PC-3 (cell line): ENCODE measurements at regions not wholly inside any gene's neighbourhood (a gene's known extent, or its start where the extent isn't known, plus 50 kb on each side); places are given as distances from the start of the nearest gene placed in this dataset.

Experiments
- ATAC-seq: fragments of 200-7000 bp; cut with Tn5 transposase; 2 replicates; pipeline ENCODE4 v1.9.1; 2020; ENCODE audit warnings: mild to moderate bottlenecking, moderate library complexity
- BruUV-seq: library from RNA; stranded (reverse); fragments of 400-500 nt; replicated peaks from 2 replicates; lab custom pipeline; 2021; lab: Mats Ljungman, UMichigan
- CTCF ChIA-PET: fragments of 300-600 bp; sonication (Branson Sonifier 250); formaldehyde crosslinking; loops from one replicate; lab custom pipeline; 2022; ENCODE audit warnings: antibody characterized with exemption; lab: Charles Lee
- POLR2A ChIA-PET: fragments of 300-600 bp; sonication (Branson Sonifier 250); formaldehyde crosslinking; loops from one replicate; lab custom pipeline; 2022; ENCODE audit warnings: antibody characterized with exemption; ENCODE audit not compliant: unreplicated experiment; lab: Charles Lee
- DNase-seq: peaks from one replicate; pipeline ENCODE4 v3.0.0-alpha.2; 2015
- H2AFZ ChIP-seq: fragments of 300-600 bp; sonication (generic); 2 replicates; pipeline ENCODE4 v1.6.0; 2016; ENCODE audit warnings: antibody characterized with exemption, low read length
- H3F3A ChIP-seq: fragments of 300-600 bp; sonication (generic); one replicate; pipeline ENCODE4 v1.6.0; 2017; ENCODE audit warnings: antibody characterized with exemption, low read length, control low read depth, mild to moderate bottlenecking; ENCODE audit not compliant: unreplicated experiment
- H3K27ac ChIP-seq: fragments of 300-600 bp; sonication (generic); 2 replicates; pipeline ENCODE4 v1.5.1; 2016; ENCODE audit warnings: mild to moderate bottlenecking, low read length
- H3K27me3 ChIP-seq: fragments of 300-600 bp; sonication (generic); 2 replicates; pipeline ENCODE4 v1.6.1; 2016; ENCODE audit warnings: low read length, mixed read lengths
- H3K36me3 ChIP-seq: fragments of 300-600 bp; sonication (generic); 2 replicates; pipeline ENCODE4 v1.6.1; 2016; ENCODE audit warnings: low read depth, mixed run types, low read length, mixed read lengths
- H3K4me1 ChIP-seq: fragments of 300-600 bp; sonication (generic); 2 replicates; pipeline ENCODE4 v1.5.1; 2016; ENCODE audit warnings: low read length; ENCODE audit not compliant: insufficient read depth
- H3K4me2 ChIP-seq: fragments of 300-600 bp; sonication (generic); 2 replicates; pipeline ENCODE4 v1.6.0; 2016; ENCODE audit warnings: low read length
- H3K4me3 ChIP-seq: fragments of 300-600 bp; sonication (generic); 2 replicates; pipeline ENCODE4 v1.5.1; 2016; ENCODE audit warnings: mild to moderate bottlenecking, low read length, mixed read lengths
- H3K79me2 ChIP-seq: fragments of 300-600 bp; sonication (generic); 2 replicates; pipeline ENCODE4 v1.6.1; 2017; ENCODE audit warnings: low read length, mixed read lengths
- H3K9ac ChIP-seq: fragments of 300-600 bp; sonication (generic); 2 replicates; pipeline ENCODE4 v1.6.0; 2016; ENCODE audit warnings: mild to moderate bottlenecking, low read length
- H3K9me2 ChIP-seq: fragments of 300-600 bp; sonication (generic); replicated peaks from 2 replicates; pipeline ENCODE4 v1.6.1; 2016; ENCODE audit warnings: mixed run types, low read length, mixed read lengths
- H3K9me3 ChIP-seq: fragments of 300-600 bp; sonication (generic); 2 replicates; pipeline ENCODE4 v1.6.1; 2016; ENCODE audit warnings: low read length, mixed read lengths
- H4K20me1 ChIP-seq: fragments of 300-600 bp; sonication (generic); 2 replicates; pipeline ENCODE4 v1.6.1; 2016; ENCODE audit warnings: low read length, mixed read lengths
- CTCF ChIP-seq: fragments of 300-600 bp; sonication (generic); conservative IDR thresholded peaks from 2 replicates; pipeline ENCODE4 v1.5.1; 2017; ENCODE audit warnings: antibody characterized with exemption, low read depth, mild to moderate bottlenecking, low read length
- EZH2phosphoT487 ChIP-seq: fragments of 300-600 bp; sonication (generic); IDR thresholded peaks from 2 replicates; pipeline ENCODE4 v1.6.1; 2018; ENCODE audit warnings: mild to moderate bottlenecking, antibody characterized with exemption, low read length, borderline replicate concordance
- intact Hi-C: fragments of 100-400 bp; cut with micrococcal nuclease; formaldehyde crosslinking; loops from 2 replicates; pipeline ENCODE4 v1.9.0; 2023

GRCh38 chr1:29786195-29786594 lies 549.9 kb downstream of the PTPRU start:
- Histone ChIP-seq H3K79me2 (no peaks in the 10 kb centered on the region), H3K27ac (no peak overlapping the region)
- CTCF ChIA-PET, result no interaction called here

GRCh38 chr1:29785554-29785953 lies 549.2 kb downstream of the PTPRU start:
- H3K9me3 ChIP-seq, result no peaks in the 10 kb centered on the region
- no peaks in the 10 kb centered on the region for H3K9me2 ChIP-seq
- H3K9ac ChIP-seq, result no peak overlapping the region
- H3K4me3 ChIP-seq, result no peak overlapping the region
- H3K36me3 ChIP-seq, result no peaks in the 10 kb centered on the region
- intact Hi-C loops, result no loop called here
- DNase-seq, result no peak
- H3K27me3 ChIP-seq, result peaks cover 21% of the 10 kb centered on the region; the same call in 1 of the 2 replicates
- H3F3A ChIP-seq, result no peaks in the 10 kb centered on the region
- H2AFZ ChIP-seq, result no peak overlapping the region
- H3K4me1 ChIP-seq, result peaks cover 19% of the 10 kb centered on the region
- ATAC-seq, result no peak
- BruUV-seq, result no TSS peak
- no peaks in the 10 kb centered on the region for H3K79me2 ChIP-seq
- no peaks in the 10 kb centered on the region for H4K20me1 ChIP-seq
- H3K4me2 ChIP-seq, result no peak overlapping the region
- POLR2A ChIA-PET, result no interaction called here
- CTCF ChIA-PET, result no interaction called here
- no peak overlapping the region for H3K27ac ChIP-seq
- no peak for TF ChIP-seq EZH2phosphoT487
- no peak for TF ChIP-seq CTCF

More at GRCh38 chr1:29786195-29786594, 549.9 kb downstream of the PTPRU start:
- POLR2A ChIA-PET, result no interaction called here
- ATAC-seq, result no peak
- Histone ChIP-seq H3K9ac (no peak overlapping the region), H3K27me3 (peaks cover 19% of the 10 kb centered on the region; the same call in 1 of the 2 replicates), H2AFZ (no peak overlapping the region), H3K9me3 (no peaks in the 10 kb centered on the region), H3K36me3 (no peaks in the 10 kb centered on the region), H3K4me3 (no peak overlapping the region), H3K4me2 (no peak overlapping the region), H3K9me2 (no peaks in the 10 kb centered on the region), H3K4me1 (peaks cover 19% of the 10 kb centered on the region), H3F3A (no peaks in the 10 kb centered on the region), H4K20me1 (no peaks in the 10 kb centered on the region)
- DNase-seq, result no peak
- no TSS peak for BruUV-seq
- no peak for TF ChIP-seq EZH2phosphoT487
- intact Hi-C loops, result no loop called here

GRCh38 chr1:29785137-29785527 lies 548.8 kb downstream of the PTPRU start:
- Histone ChIP-seq H3K9ac (no peak overlapping the region), H3K27me3 (peaks cover 21% of the 10 kb centered on the region; the same call in 1 of the 2 replicates), H3K36me3 (no peaks in the 10 kb centered on the region), H3K9me2 (no peaks in the 10 kb centered on the region), H2AFZ (no peak overlapping the region), H4K20me1 (no peaks in the 10 kb centered on the region), H3K4me2 (no peak overlapping the region), H3K9me3 (no peaks in the 10 kb centered on the region), H3K4me1 (peaks cover 18% of the 10 kb centered on the region), H3K79me2 (no peaks in the 10 kb centered on the region), H3F3A (no peaks in the 10 kb centered on the region), H3K27ac (no peak overlapping the region), H3K4me3 (no peak overlapping the region)
- no peak for DNase-seq
- CTCF ChIA-PET, result no interaction called here
- POLR2A ChIA-PET, result no interaction called here
- no peak for ATAC-seq
- TF ChIP-seq CTCF, result no peak
- no peak for TF ChIP-seq EZH2phosphoT487
- no TSS peak for BruUV-seq
- intact Hi-C loops, result no loop called here
